Activated T-cell treated with anti-CD3 and anti-CD28 coated beads for 48 hours (primary cell): ENCODE measurements at regions not wholly inside any gene's neighbourhood (a gene's known extent, or its start where the extent isn't known, plus 50 kb on each side); places are given as distances from the start of the nearest gene placed in this dataset.
"Not testable (repeated sequence)": the region's sequence is repeated elsewhere in the genome, so short reads cannot be mapped to it uniquely, and the experiment has no call there.

Experiments used
- DNase-seq: peaks from one replicate; pipeline ENCODE4 v3.0.0-alpha.2; 2020; ENCODE audit warnings: low read depth

DNA sequence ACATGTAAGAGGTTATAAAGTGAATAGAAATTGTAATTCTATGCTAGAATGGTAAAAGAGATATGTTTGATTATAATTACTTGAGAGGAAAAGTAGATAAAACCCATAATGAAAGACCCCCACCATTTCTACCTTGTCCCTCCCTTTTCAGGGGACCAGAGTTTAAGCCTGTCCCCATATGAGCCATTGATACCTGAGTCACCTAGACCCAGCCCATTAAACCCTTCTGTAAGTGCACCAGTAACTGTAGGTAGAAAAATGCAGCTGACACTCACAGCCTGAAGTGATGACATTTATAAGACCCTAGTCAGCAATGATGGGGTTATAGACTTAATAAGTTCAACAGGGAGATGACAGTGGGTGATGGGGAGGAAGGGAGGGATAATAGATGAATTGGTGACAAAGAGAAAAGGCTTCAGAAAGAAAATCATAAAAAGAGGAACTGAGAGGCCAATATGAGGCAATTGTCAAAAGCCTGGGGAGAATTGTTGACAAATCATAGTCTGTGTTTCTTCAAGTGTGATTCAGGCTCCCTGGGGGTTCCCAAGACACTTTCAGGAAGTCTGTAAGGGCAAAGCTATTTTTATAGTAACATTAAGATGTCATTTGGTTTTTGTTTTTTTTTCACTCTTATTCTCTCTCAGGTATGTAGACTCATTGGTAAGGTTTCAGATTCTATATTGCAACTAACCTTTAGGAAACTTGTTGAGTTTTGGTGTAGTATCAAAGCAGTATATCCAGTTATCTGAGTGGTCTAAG lies 544.2 kb downstream of the SATB2 start:
- no peak for DNase-seq

DNA sequence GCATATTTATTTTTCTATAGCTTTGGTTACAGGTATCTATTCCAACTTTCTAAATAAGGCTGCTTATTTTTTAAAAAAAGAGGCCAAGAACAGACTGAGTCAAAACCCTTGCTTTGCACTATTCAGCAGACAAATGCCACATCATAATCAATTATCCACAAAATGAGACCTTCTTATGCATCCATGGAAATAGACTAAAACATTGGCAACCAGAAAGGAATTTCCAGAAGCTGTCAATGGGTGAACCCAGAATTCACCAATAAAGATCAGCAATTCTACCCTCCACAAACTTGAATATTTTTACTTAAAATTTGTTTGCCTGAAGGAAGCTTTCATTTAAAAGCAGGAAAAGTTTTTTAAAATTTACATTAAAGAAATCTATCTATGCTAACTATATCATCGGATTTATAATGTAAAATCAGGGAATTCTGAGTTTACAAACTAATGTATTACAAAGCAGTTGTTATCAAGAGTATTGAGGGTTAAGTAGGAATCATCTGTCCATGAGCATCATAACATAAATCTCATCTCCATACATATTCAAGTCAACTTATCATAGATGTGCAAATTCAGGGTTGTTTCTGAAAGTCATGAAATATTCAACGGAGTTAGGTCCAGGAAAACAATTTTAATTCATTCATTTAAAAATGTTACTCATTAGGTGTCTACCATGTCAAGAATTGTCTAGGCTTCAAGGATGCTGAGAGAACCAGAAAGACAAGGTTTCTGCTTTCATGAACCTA lies 548.0 kb downstream of the SATB2 start:
- DNase-seq = no peak

- no peak for DNase-seq
These were observed 551.7 kb downstream of the SATB2 start for GRCh38 chr2:198905881-198906612.

GRCh38 chr2:198901894-198902293 lies 555.8 kb downstream of the SATB2 start:
- DNase-seq = no peak

- DNase-seq = no peak
These were observed 557.6 kb downstream of the SATB2 start for GRCh38 chr2:198900141-198900540.

DNA sequence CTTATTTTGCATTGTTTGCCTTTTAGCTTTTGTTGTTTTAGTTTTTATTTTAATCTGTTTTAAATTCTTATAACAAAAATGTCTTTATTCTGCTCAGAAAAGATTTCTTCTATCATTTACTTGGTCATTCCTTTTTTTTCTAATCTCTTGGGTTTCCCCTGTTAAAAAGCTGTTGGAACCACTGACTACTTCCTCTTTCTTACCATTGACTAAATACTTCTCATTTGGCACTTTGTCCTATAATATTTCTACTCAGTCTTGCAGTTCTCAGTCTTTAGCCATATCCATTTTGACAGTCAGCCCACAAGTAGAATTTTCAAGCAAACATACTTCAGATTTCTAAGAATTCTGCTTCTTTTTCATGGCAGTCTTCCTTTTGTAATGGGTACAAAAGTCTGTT lies 567.2 kb downstream of the SATB2 start:
- no peak for DNase-seq

- DNase-seq = no peak
These were observed 574.1 kb downstream of the SATB2 start for GRCh38 chr2:198883604-198884003.

DNA sequence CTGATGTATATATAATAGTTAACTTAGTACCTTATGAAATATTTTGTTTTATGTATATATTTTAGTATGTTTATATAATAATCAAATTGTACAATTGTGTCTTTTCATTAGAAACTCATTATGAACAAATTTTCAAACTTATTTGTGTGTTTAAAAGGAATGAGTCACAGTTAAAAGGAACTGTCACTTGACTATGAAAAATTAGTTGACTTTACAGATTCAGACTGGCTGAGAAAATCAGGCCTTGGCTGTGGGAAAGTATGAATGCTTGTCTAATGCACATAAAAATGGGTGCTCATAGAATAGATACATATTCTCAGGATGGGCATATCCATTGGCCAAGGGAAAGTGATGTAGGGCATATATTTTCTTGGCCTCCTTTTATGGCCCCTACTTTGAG lies 576.8 kb downstream of the SATB2 start:
- DNase-seq = no peak

DNA sequence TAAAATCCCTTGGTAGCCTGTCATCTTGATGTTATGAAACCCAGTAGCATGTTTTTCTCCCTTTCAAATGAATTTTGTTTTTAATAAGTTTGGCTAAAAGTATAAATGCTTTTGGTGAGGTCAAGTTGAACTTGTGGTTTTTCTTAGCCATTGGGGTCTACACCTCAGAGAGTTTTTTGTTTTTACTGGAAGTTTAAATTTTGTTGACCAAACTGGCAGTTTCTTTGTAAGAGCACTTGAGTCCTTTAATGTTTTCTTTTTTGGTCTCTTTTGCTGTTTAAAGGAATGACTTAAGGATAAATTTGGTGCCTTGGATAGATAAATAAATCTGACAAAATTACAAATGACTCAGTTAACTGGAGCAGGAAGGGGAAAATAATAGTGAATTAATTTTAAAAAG lies 577.3 kb downstream of the SATB2 start:
- DNase-seq = no peak

- no peak for DNase-seq
These were observed 583.3 kb downstream of the SATB2 start for GRCh38 chr2:198874472-198874858.

GRCh38 chr2:198873503-198874471 lies 584.0 kb downstream of the SATB2 start:
- no peak for DNase-seq

DNA sequence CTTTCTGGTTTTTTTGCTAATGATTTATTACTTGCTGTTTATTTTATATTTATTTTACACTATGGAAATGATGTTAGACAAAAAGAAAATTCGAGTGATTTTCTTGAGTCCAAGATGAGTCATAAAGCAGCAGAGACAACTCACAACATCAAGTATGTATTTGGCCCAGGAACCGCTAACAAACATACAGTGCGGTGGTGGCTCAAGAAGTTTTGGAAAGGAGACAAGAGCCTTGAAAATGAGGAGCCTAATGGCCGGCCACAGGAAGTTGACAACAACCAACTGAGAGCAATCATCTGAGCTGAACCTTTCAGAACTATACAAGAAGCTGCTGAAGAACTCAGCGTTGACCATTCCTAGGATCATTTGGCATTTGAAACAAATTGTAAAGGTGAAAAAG lies 594.1 kb downstream of the SATB2 start:
- no peak for DNase-seq

- no peak for DNase-seq
These were observed 596.7 kb downstream of the SATB2 start for GRCh38 chr2:198861080-198861479.

GRCh38 chr2:198857246-198857645 lies 600.5 kb downstream of the SATB2 start:
- DNase-seq = no peak

- DNase-seq = not testable (repeated sequence)
These were observed 602.0 kb downstream of the SATB2 start for GRCh38 chr2:198855746-198856145.

GRCh38 chr2:198852248-198852647 lies 605.5 kb downstream of the SATB2 start:
- DNase-seq = no peak

- DNase-seq = no peak
These were observed 632.2 kb downstream of the SATB2 start for GRCh38 chr2:198825534-198825933.

DNA sequence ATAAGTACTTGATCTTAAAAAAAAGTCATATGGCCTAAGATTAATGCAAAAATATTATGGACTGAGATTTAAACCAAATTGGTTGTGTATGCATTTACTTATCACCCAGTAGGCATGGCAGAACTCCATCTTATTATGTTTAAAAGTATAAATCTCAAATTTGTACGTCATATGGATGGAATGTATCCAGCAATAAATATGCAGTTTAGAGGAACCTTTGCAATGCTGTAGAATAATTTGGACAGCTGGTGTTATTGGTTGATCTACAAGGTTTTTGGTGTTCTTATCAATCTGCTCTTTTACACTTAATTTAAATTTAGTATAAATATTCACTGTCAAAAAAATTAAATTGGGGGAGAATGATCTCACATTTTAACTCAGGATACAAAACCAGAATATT lies 640.2 kb downstream of the SATB2 start:
- no peak for DNase-seq

DNA sequence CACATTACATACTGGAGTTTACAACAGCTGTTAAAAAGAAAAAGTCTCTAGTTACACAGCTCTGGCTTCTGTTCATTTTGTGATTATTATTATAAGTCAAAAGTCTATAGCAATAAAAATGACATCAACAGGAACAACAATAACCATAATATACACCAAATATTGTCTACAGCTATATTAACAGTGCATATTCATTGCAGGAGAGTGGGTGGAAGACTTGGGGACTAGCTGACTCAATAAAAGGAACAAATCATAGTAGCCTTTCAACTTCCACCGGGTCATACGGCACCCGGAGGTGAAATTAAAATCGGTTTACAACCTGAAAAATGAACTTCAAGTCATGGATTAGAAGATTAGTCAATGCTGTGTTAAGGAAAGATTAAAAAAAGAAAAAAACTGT lies 642.1 kb downstream of the SATB2 start:
- DNase-seq = no peak

- no peak for DNase-seq
These were observed 646.5 kb downstream of the SATB2 start for GRCh38 chr2:198811198-198811597.

DNA sequence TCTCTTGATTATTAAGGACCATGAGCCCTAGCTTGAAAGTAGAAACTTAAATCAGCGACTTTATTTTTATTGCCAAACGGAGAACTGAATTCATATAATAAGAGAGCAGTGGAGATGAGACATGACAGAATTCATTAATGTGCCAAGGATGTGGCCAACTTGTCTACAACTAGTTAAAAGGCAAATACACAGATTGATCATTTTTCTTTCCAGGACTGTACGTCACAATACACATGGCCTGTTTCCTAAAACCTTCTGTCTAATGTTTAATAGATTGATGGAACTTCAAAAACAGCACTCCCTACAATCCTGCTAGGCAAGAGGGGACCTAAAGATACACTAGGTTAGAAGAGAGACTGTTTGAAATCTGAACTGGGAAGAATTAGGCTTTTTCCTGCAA lies 647.8 kb downstream of the SATB2 start:
- no peak for DNase-seq

DNA sequence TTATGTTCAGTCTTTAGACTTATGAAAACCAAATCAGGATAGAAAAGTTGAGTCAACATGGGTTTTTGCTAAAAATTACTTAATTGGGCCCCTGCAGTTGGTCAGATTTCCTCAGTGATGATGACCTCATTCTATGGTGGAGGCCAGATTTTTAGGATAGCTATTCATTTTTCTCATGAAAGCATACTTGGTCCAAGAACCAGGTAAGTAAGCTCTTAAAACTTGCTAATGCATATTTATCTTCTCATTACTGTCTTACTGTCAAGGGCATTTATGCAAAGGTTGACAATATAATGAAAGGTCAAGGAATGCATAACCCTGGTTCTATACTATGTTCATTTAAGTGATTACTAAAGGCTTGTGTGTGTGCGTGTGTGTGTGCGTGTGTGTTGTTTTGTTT lies 650.6 kb downstream of the SATB2 start:
- DNase-seq = no peak
